Tibial nerve (tissue), 4 donors: ENCODE measurements at regions not wholly inside any gene's neighbourhood (a gene's known extent, or its start where the extent isn't known, plus 50 kb on each side); places are given as distances from the start of the nearest gene placed in this dataset.

Source experiments
- DNase-seq, 2 donors: peaks; one replicate each; pipeline ENCODE4 v3.0.0-alpha.2; 2019; ENCODE audit warnings: low spot score in 2 of 2
- H3K27ac ChIP-seq, 4 donors: fragments of 200-600 bp; sonication (generic) in 3 of 4; one replicate each; pipeline ENCODE4 v1.5.1; 2017 to 2019; ENCODE audit warnings: mild to moderate bottlenecking in 1 of 4
- H3K27me3 ChIP-seq, 2 donors: fragments of 200-600 bp; sonication (generic) in 1 of 2; one replicate each; pipeline versions ENCODE4 v1.5.1 to v1.6.0; 2017 to 2019
- H3K36me3 ChIP-seq, 3 donors: fragments of 200-600 bp; sonication (generic); one replicate each; pipeline ENCODE4 v1.5.1; 2018 to 2019
- H3K4me1 ChIP-seq, 4 donors: fragments of 200-600 bp; sonication (generic) in 3 of 4; one replicate each; pipeline ENCODE4 v1.5.1; 2017 to 2019
- H3K4me3 ChIP-seq, 4 donors: fragments of 200-600 bp; sonication (generic) in 3 of 4; one replicate each; pipeline ENCODE4 v1.5.1; 2017 to 2019; ENCODE audit warnings: mild to moderate bottlenecking in 1 of 4, moderate library complexity in 1 of 4
- H3K9me3 ChIP-seq, 4 donors: fragments of 200-600 bp; sonication (generic) in 3 of 4; one replicate each; pipeline ENCODE4 v1.5.1; 2017 to 2019
- EP300 ChIP-seq, 2 donors: sonication (generic); formaldehyde crosslinking; IDR thresholded peaks; one replicate each; pipeline ENCODE4 v1.6.1; 2017; ENCODE audit warnings: antibody characterized with exemption in 2 of 2, mild to moderate bottlenecking in 1 of 2
- POLR2A ChIP-seq, 2 donors: fragments of 450-650 bp; IDR thresholded peaks; one replicate each; pipeline ENCODE4 v1.6.1; 2017; ENCODE audit warnings: antibody characterized with exemption in 2 of 2, mild to moderate bottlenecking in 2 of 2, moderate library complexity in 2 of 2
- WGBS, 2 donors: methylation state at CpG; one replicate each; pipeline ENCODE4 v1.1.5; 2018; 5-methylcytosine and 5-hydroxymethylcytosine counted together
- TF ChIP-seq, protein P1 (sequence below), 5 experiments: fragments of 200-600 bp in 3 of 5; fragments of 450-650 bp in 2 of 5; sonication (generic) in 3 of 5; IDR thresholded peaks; one replicate each; pipeline ENCODE4 v1.5.1; 2016 to 2019; ENCODE audit warnings: antibody characterized with exemption in 5 of 5, mild to moderate bottlenecking in 3 of 5, moderate library complexity in 2 of 5

DNA sequence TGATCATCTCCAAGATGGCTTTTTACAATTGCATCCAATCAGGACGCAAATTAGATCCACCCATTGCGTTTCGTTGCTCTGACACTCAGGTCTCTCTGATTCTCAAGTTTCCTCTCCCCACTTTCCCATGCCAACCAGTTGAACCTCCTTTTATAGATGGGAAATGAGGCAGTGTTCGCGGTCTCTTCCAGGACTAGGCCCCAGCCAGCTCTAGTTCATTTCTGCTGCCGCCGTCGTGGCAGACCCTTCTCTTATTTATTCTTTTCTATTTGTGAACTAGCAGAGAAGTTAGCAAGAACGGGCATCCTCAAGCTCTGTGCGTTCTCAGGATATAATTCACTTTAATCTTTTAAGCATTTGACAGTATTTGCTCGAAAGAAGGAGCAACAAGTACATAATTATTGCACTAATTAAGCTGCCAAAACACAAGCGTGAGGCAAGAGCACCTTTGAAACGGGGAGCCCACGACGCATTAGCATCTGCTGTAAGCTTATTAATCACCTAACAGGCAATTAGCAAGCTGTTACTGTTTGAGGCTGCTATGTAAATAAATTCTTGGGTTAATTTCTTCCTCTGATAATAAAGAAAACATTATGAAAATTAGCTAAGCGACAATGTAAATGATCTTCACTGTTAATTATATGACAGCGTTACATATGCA lies 246.4 kb upstream of the TLE3 start:
- 87 to 90% methylated on average over 17 of the region's 17 CpGs for WGBS, 2 donors
- H3K9me3 ChIP-seq: no peaks in the 10 kb centered on the region
- H3K27ac ChIP-seq: no peak overlapping the region
- TF ChIP-seq EP300 (IDR thresholded peaks at IDR 0.05): no peak
- TF ChIP-seq, protein P1, sequence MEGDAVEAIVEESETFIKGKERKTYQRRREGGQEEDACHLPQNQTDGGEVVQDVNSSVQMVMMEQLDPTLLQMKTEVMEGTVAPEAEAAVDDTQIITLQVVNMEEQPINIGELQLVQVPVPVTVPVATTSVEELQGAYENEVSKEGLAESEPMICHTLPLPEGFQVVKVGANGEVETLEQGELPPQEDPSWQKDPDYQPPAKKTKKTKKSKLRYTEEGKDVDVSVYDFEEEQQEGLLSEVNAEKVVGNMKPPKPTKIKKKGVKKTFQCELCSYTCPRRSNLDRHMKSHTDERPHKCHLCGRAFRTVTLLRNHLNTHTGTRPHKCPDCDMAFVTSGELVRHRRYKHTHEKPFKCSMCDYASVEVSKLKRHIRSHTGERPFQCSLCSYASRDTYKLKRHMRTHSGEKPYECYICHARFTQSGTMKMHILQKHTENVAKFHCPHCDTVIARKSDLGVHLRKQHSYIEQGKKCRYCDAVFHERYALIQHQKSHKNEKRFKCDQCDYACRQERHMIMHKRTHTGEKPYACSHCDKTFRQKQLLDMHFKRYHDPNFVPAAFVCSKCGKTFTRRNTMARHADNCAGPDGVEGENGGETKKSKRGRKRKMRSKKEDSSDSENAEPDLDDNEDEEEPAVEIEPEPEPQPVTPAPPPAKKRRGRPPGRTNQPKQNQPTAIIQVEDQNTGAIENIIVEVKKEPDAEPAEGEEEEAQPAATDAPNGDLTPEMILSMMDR (IDR thresholded peaks at IDR 0.05): no peak
- no peak for TF ChIP-seq POLR2A (IDR thresholded peaks at IDR 0.05)
- H3K4me3 ChIP-seq: no peak overlapping the region
- DNase-seq: no peak
- no peaks in the 10 kb centered on the region for H3K27me3 ChIP-seq
- H3K4me1 ChIP-seq: peaks cover 0 to 12% (median 3%) of the 10 kb centered on the region in 4 donors
- H3K36me3 ChIP-seq: no peaks in the 10 kb centered on the region

DNA sequence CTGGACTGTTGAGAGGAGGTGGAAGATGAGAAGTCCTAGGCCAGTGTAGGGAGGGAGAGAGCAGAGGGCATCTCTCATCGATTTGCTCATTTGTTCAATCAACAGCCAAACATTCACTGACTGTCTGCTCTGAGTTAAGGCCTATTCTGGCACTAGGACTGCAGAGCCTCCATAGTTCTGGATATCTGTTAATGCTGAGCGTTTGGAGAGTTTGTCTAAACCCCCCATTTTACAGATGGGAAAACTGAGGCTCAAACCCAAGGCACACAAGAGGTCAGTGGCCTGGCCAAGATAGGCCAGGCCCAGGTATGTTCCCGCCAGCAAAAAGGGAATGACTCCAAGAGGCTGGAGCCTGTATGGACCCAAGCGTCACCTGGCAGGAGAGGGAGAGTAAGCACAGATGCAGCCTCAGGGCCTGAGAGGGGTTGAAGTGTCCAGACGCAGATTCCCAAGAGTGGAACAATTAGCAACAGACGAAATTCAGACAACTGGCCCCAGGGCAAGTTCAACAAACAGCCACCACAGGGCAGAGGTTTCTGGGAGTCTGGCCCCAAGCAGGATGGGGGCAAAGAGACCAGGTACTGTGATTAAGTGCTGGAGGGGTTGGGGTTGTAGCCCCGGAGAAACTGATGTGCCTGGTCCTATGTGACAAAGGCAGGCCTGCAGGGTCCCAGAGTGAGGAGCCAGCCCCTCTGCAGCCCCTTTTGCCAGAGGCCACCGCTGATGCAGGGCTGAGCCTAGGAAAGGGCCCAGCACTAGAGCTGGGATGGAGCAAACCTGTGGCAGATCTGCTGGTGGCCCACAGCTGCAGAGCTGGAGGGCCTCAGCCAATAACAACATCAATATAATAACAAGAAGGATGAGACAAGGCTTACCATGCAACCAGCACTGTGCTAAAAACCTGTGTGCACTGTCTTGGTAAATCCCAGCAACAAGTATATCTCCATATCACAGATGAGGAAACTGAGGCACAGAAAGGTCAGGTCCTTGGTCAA lies 245.1 kb upstream of the TLE3 start:
- peak in 1 of 2 donors; percentile 3 for DNase-seq
- no peaks in the 10 kb centered on the region for H3K27me3 ChIP-seq
- H3K27ac ChIP-seq: no peak overlapping the region
- WGBS, 2 donors: 78 to 83% methylated on average over 7 to 8 of the region's 8 CpGs
- H3K4me3 ChIP-seq: no peak overlapping the region
- TF ChIP-seq POLR2A (IDR thresholded peaks at IDR 0.05): no peak
- TF ChIP-seq EP300 (IDR thresholded peaks at IDR 0.05): no peak
- TF ChIP-seq, protein P1 (IDR thresholded peaks at IDR 0.05): no peak
- peaks cover 0 to 12% (median 3%) of the 10 kb centered on the region in 4 donors for H3K4me1 ChIP-seq
- no peaks in the 10 kb centered on the region for H3K9me3 ChIP-seq
- H3K36me3 ChIP-seq: no peaks in the 10 kb centered on the region

DNA sequence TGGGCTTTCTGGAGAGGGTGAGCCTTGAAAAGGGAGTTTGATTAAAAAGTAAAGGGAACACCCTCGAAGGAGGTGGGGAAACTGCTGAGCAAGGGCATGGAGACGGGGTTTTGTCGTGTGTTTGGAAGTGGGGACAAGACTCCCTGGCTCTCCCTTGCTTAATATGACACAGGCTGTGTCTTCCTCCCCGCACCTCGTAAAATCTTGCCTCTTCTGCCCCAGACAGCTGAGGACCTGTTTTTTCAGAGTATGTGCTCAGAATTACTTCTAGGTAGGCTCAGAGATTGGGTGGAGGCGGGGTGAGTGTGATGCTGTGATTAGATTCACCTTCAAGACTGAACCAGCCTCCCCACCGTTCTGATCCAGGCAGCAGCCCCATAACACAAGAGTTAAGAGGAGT lies 244.4 kb upstream of the TLE3 start:
- WGBS, 2 donors: 92 to 93% methylated on average over 7 of the region's 7 CpGs
- DNase-seq: peak in 1 of 2 donors; percentile 2
- TF ChIP-seq EP300 (IDR thresholded peaks at IDR 0.05) (no peak), POLR2A (IDR thresholded peaks at IDR 0.05) (no peak)
- TF ChIP-seq, protein P1 (IDR thresholded peaks at IDR 0.05): no peak

DNA sequence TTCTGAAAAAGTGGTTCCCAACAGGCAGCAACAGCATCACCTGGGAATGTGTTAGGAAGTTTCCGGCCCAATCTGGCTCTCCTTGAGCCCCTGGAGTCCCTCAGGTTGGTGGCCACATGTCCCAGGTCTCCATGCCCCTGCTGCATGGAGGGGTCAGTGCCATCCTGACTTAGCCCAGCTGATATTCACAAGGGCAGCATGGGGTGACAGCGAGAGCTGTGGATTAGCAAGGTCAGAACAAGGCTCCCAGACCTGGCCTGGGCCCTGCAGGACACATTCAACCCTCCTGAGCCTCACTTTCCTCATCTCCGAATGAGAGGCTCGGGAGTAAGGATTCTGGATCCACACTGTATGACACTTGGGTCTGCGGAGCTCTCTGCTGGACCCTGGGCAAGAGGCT lies 243.8 kb upstream of the TLE3 start:
- DNase-seq: no peak
- no peaks in the 10 kb centered on the region for H3K36me3 ChIP-seq
- H3K27ac ChIP-seq: no peak overlapping the region
- no peaks in the 10 kb centered on the region for H3K27me3 ChIP-seq
- 80% methylated on average over 5 of the region's 5 CpGs for WGBS, 2 donors
- TF ChIP-seq, protein P1 (IDR thresholded peaks at IDR 0.05): no peak
- TF ChIP-seq POLR2A (IDR thresholded peaks at IDR 0.05) (no peak), EP300 (IDR thresholded peaks at IDR 0.05) (no peak)
- no peaks in the 10 kb centered on the region for H3K9me3 ChIP-seq
- H3K4me3 ChIP-seq: no peak overlapping the region
- peaks cover 0 to 12% (median 3%) of the 10 kb centered on the region in 4 donors for H3K4me1 ChIP-seq

More for the DNA sequence above, 244.4 kb upstream of the TLE3 start:
- no peak overlapping the region for H3K4me3 ChIP-seq
- H3K36me3 ChIP-seq: no peaks in the 10 kb centered on the region
- no peaks in the 10 kb centered on the region for H3K9me3 ChIP-seq
- no peaks in the 10 kb centered on the region for H3K27me3 ChIP-seq
- no peak overlapping the region for H3K27ac ChIP-seq
- H3K4me1 ChIP-seq: peaks cover 0 to 12% (median 3%) of the 10 kb centered on the region in 4 donors

DNA sequence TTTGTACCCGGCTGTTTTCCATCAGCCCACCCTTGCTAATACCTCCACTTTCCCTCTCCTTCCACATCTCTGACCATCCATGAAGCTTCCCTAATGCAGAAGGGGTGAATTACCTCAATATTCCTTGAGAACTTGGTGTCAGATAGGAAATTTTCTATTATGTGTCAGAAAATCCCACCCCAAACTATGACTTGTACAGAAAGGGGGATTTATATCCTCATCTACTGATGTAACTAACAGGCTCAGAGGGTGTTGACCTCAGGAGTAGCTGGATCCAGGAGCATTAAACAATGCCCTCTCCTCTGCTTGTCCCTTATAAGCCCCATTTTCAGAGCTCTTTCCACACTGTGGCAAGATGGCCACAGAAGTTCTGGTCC lies 242.8 kb upstream of the TLE3 start:
- no peak for DNase-seq
- Histone ChIP-seq H3K4me1 (peaks cover 0 to 12% (median 3%) of the 10 kb centered on the region in 4 donors), H3K27ac (peak overlapping the region in 1 of 4 donors; percentile 1), H3K4me3 (no peak overlapping the region), H3K27me3 (no peaks in the 10 kb centered on the region), H3K36me3 (no peaks in the 10 kb centered on the region), H3K9me3 (no peaks in the 10 kb centered on the region)
- TF ChIP-seq POLR2A (IDR thresholded peaks at IDR 0.05) (no peak), EP300 (IDR thresholded peaks at IDR 0.05) (no peak)
- TF ChIP-seq, protein P1 (IDR thresholded peaks at IDR 0.05): no peak
- WGBS, 2 donors: 75 to 89% methylated on average over 1 of the region's 1 CpG
